ENCODE measurements at regions not wholly inside any gene's neighbourhood (a gene's known extent, or its start where the extent isn't known, plus 50 kb on each side); places are given as distances from the start of the nearest gene placed in this dataset.

- Histone ChIP-seq H3K27ac (replicated peaks) (no peak overlapping the region), H3K9me3 (replicated peaks) (peaks cover 36% of the 10 kb centered on the region), H3K4me1 (no peaks in the 10 kb centered on the region), H3K36me3 (no peaks in the 10 kb centered on the region), H3K27me3 (ENCODE audit: low read depth) (no peaks in the 10 kb centered on the region), H3K4me3 (no peak overlapping the region)
- DNase-seq: no peak
- TF ChIP-seq, protein P1, sequence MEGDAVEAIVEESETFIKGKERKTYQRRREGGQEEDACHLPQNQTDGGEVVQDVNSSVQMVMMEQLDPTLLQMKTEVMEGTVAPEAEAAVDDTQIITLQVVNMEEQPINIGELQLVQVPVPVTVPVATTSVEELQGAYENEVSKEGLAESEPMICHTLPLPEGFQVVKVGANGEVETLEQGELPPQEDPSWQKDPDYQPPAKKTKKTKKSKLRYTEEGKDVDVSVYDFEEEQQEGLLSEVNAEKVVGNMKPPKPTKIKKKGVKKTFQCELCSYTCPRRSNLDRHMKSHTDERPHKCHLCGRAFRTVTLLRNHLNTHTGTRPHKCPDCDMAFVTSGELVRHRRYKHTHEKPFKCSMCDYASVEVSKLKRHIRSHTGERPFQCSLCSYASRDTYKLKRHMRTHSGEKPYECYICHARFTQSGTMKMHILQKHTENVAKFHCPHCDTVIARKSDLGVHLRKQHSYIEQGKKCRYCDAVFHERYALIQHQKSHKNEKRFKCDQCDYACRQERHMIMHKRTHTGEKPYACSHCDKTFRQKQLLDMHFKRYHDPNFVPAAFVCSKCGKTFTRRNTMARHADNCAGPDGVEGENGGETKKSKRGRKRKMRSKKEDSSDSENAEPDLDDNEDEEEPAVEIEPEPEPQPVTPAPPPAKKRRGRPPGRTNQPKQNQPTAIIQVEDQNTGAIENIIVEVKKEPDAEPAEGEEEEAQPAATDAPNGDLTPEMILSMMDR (IDR thresholded peaks at IDR 0.05; ENCODE audit: borderline replicate concordance): no peak
- intact Hi-C loops (cut with micrococcal nuclease): no loop called here
These were observed 722.3 kb upstream of the CTNND2 start for GRCh38 chr5:12626556-12626955.

GRCh38 chr5:12625667-12626263 lies 721.5 kb upstream of the CTNND2 start:
- no peak overlapping the region for H3K4me3 ChIP-seq

DNA sequence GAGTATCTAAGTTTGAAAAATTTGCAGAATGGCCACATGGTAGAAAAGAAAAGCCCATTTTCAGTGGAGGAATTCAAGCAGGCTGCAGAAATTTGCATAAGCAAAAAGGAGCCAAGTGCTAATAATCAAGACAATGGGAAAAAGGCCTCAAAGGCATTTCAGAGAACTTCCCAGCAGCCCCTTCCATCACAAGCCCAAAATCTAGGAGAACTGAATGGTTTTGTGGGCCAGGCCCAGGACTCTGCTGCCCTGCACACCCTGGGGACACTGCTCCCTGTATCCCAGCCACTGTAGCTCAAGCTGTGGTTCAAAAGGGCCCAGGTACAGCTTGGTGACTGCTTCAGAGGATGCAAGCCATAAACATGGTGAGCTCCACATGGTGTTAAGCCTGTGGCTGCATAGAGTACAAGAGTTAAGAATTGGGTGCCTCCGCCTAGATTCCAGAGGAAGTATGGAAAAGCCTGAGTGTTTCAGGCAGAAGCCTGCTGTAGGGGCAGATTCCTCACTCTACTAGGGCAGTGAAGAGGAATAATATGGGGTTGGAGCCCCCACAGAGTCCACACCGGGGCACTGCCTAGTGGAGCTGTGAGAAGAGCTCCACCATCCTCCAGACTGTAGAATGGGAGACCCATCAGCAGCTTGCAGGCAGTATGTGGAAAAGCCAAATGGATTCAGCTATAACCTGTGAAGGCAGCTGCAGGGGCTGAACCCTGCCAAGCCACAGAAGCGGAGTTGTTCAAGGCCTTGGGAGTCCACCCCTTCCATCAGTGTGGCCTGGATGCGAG lies 720.7 kb upstream of the CTNND2 start:
- TF ChIP-seq, protein P1 (IDR thresholded peaks at IDR 0.05; ENCODE audit: borderline replicate concordance): no peak
- H3K9me3 ChIP-seq (replicated peaks): peaks cover 52% of the 10 kb centered on the region
- intact Hi-C loops (cut with micrococcal nuclease): no loop called here
- no peak overlapping the region for H3K4me3 ChIP-seq
- H3K4me1 ChIP-seq: no peaks in the 10 kb centered on the region
- DNase-seq: no peak
- H3K36me3 ChIP-seq: no peaks in the 10 kb centered on the region
- H3K27me3 ChIP-seq (ENCODE audit: low read depth): no peaks in the 10 kb centered on the region
- no peak overlapping the region for H3K27ac ChIP-seq (replicated peaks)

More at GRCh38 chr5:12625667-12626263, 721.5 kb upstream of the CTNND2 start:
- Histone ChIP-seq H3K4me1 (no peaks in the 10 kb centered on the region), H3K27ac (replicated peaks) (no peak overlapping the region), H3K27me3 (ENCODE audit: low read depth) (no peaks in the 10 kb centered on the region), H3K9me3 (replicated peaks) (peaks cover 44% of the 10 kb centered on the region), H3K36me3 (no peaks in the 10 kb centered on the region)
- TF ChIP-seq, protein P1 (IDR thresholded peaks at IDR 0.05; ENCODE audit: borderline replicate concordance): no peak
- intact Hi-C loops (cut with micrococcal nuclease): no loop called here
- DNase-seq: no peak

- Histone ChIP-seq H3K36me3 (no peaks in the 10 kb centered on the region), H3K27me3 (ENCODE audit: low read depth) (no peaks in the 10 kb centered on the region), H3K9me3 (replicated peaks) (peaks cover 61% of the 10 kb centered on the region), H3K4me1 (no peaks in the 10 kb centered on the region), H3K27ac (replicated peaks) (no peak overlapping the region), H3K4me3 (no peak overlapping the region)
- TF ChIP-seq, protein P1 (IDR thresholded peaks at IDR 0.05; ENCODE audit: borderline replicate concordance): no peak
- no peak for DNase-seq
- intact Hi-C loops (cut with micrococcal nuclease): no loop called here
These were observed 719.2 kb upstream of the CTNND2 start for GRCh38 chr5:12623408-12623807.

DNA sequence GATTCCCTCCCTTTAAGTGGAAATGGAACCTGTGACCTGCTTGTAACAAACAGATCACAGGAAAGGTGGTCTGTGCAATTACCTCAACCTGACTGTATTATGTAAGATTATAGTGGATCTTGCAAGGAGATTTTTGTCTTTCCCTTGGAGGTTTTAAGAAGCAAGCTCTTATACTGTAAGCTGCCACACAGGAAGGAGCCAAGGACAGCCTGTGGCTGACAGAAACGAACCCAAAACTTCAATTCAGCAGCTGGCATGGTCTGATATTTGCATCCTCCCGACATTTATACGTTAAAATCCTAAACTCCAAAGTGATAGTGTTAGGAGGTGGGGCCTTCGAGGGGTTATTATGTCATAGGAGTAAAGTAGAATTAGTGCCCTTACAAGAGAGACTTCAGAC lies 711.8 kb upstream of the CTNND2 start:
- no peak overlapping the region for H3K27ac ChIP-seq (replicated peaks)
- no peaks in the 10 kb centered on the region for H3K36me3 ChIP-seq
- H3K4me3 ChIP-seq: no peak overlapping the region
- no peak for DNase-seq
- H3K27me3 ChIP-seq (ENCODE audit: low read depth): no peaks in the 10 kb centered on the region
- intact Hi-C loops (cut with micrococcal nuclease): no loop called here
- TF ChIP-seq, protein P1 (IDR thresholded peaks at IDR 0.05; ENCODE audit: borderline replicate concordance): no peak
- H3K9me3 ChIP-seq (replicated peaks): peaks cover 73% of the 10 kb centered on the region
- H3K4me1 ChIP-seq: no peaks in the 10 kb centered on the region

Measured in left ventricle myocardium inferior (tissue), 1 donor.